DND-41 (cell line): ENCODE measurements at regions not wholly inside any gene's neighbourhood (a gene's known extent, or its start where the extent isn't known, plus 50 kb on each side); places are given as distances from the start of the nearest gene placed in this dataset.

Source experiments
- ATAC-seq: fragments of 200-7000 bp; cut with Tn5 transposase; 3 replicates; pipeline ENCODE4 v1.9.1; 2021; ENCODE audit warnings: low read depth; ENCODE audit not compliant: insufficient read depth
- DNase-seq: peaks from one replicate; pipeline ENCODE4 v3.0.0-alpha.2; 2020
- H2AFZ ChIP-seq: 2 replicates; pipeline ENCODE4 v1.6.0; 2012; ENCODE audit warnings: low read depth, low read length
- H3K27ac ChIP-seq: 2 replicates; pipeline ENCODE4 v1.5.1; 2012; ENCODE audit warnings: low read length, inconsistent platforms
- H3K27me3 ChIP-seq: fragments of 200-600 bp; sonication (generic); 2 replicates; pipeline ENCODE4 v1.6.0; 2012; ENCODE audit warnings: low read length, mild to moderate bottlenecking, inconsistent platforms; ENCODE audit not compliant: insufficient read depth, poor library complexity
- H3K36me3 ChIP-seq: 2 replicates; pipeline ENCODE4 v1.5.1; 2012; ENCODE audit warnings: low read length, inconsistent platforms; ENCODE audit not compliant: insufficient read depth
- H3K4me1 ChIP-seq: 2 replicates; pipeline ENCODE4 v1.5.1; 2012; ENCODE audit warnings: mild to moderate bottlenecking, low read length; ENCODE audit not compliant: insufficient read depth
- H3K4me2 ChIP-seq: 2 replicates; pipeline ENCODE4 v1.6.0; 2012; ENCODE audit warnings: mild to moderate bottlenecking, moderate library complexity, low read length, inconsistent platforms; ENCODE audit not compliant: insufficient read depth
- H3K4me3 ChIP-seq, 2 experiments: fragments of 200-600 bp in 1 of 2; shearing (Covaris generic) in 1 of 2; 2 replicates each; pipeline ENCODE4 v1.5.1; 2012 to 2016; ENCODE audit warnings: inconsistent platforms in 2 of 2, low read length in 2 of 2, mild to moderate bottlenecking in 2 of 2, low read depth in 1 of 2, moderate library complexity in 1 of 2
- H3K79me2 ChIP-seq: 2 replicates; pipeline ENCODE4 v1.6.0; 2012; ENCODE audit warnings: low read length, inconsistent platforms; ENCODE audit not compliant: insufficient read depth
- H3K9ac ChIP-seq: 2 replicates; pipeline ENCODE4 v1.6.0; 2012; ENCODE audit warnings: low read depth, mild to moderate bottlenecking, inconsistent platforms, low read length, moderate library complexity
- H3K9me3 ChIP-seq: 2 replicates; pipeline ENCODE4 v1.5.1; 2012; ENCODE audit warnings: low read length, moderate library complexity, mild to moderate bottlenecking, inconsistent platforms; ENCODE audit not compliant: insufficient read depth, severe bottlenecking
- H4K20me1 ChIP-seq: 2 replicates; pipeline ENCODE4 v1.6.0; 2012; ENCODE audit warnings: low read length; ENCODE audit not compliant: insufficient read depth
- EZH2 ChIP-seq: IDR thresholded peaks from 3 replicates; pipeline ENCODE4 v1.6.1; 2012; ENCODE audit warnings: borderline replicate concordance, low read depth, mild to moderate bottlenecking, moderate library complexity, low read length, inconsistent platforms; ENCODE audit not compliant: severe bottlenecking
- TF ChIP-seq, protein P1 (sequence below): IDR thresholded peaks from 2 replicates; pipeline ENCODE4 v1.5.1; 2012; ENCODE audit warnings: borderline replicate concordance, low read length, moderate library complexity, mild to moderate bottlenecking; ENCODE audit not compliant: poor library complexity, severe bottlenecking; ENCODE audit errors: extremely low read depth

GRCh38 chr3:74066456-74066855, 441.7 kb upstream of the PDZRN3 start:
- Histone ChIP-seq H3K27me3 (no peaks in the 10 kb centered on the region), H3K9me3 (no peaks in the 10 kb centered on the region), H3K9ac (no peak overlapping the region), H3K4me1 (no peaks in the 10 kb centered on the region), H4K20me1 (no peaks in the 10 kb centered on the region), H2AFZ (no peak overlapping the region), H3K27ac (no peak overlapping the region), H3K4me2 (no peak overlapping the region), H3K79me2 (no peaks in the 10 kb centered on the region), H3K36me3 (no peaks in the 10 kb centered on the region), H3K4me3 (no peak overlapping the region)
- ATAC-seq: no peak
- no peak for DNase-seq
- TF ChIP-seq, protein P1, sequence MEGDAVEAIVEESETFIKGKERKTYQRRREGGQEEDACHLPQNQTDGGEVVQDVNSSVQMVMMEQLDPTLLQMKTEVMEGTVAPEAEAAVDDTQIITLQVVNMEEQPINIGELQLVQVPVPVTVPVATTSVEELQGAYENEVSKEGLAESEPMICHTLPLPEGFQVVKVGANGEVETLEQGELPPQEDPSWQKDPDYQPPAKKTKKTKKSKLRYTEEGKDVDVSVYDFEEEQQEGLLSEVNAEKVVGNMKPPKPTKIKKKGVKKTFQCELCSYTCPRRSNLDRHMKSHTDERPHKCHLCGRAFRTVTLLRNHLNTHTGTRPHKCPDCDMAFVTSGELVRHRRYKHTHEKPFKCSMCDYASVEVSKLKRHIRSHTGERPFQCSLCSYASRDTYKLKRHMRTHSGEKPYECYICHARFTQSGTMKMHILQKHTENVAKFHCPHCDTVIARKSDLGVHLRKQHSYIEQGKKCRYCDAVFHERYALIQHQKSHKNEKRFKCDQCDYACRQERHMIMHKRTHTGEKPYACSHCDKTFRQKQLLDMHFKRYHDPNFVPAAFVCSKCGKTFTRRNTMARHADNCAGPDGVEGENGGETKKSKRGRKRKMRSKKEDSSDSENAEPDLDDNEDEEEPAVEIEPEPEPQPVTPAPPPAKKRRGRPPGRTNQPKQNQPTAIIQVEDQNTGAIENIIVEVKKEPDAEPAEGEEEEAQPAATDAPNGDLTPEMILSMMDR: no peak
- no peak for TF ChIP-seq EZH2

GRCh38 chr3:74059923-74060600, 435.3 kb upstream of the PDZRN3 start:
- no peak overlapping the region for H3K9ac ChIP-seq
- no peaks in the 10 kb centered on the region for H3K79me2 ChIP-seq
- no peak overlapping the region for H3K4me2 ChIP-seq
- TF ChIP-seq EZH2: no peak
- TF ChIP-seq, protein P1: no peak
- ATAC-seq (no peak), DNase-seq (no peak)
- no peaks in the 10 kb centered on the region for H3K36me3 ChIP-seq
- H2AFZ ChIP-seq: no peak overlapping the region
- H3K27me3 ChIP-seq: no peaks in the 10 kb centered on the region
- H3K4me1 ChIP-seq: no peaks in the 10 kb centered on the region
- H3K27ac ChIP-seq: no peak overlapping the region
- no peaks in the 10 kb centered on the region for H4K20me1 ChIP-seq
- H3K9me3 ChIP-seq: no peaks in the 10 kb centered on the region
- H3K4me3 ChIP-seq: no peak overlapping the region

GRCh38 chr3:74059301-74059922, 434.7 kb upstream of the PDZRN3 start:
- H3K36me3 ChIP-seq: no peaks in the 10 kb centered on the region
- TF ChIP-seq, protein P1: no peak
- no peak for TF ChIP-seq EZH2
- H3K9ac ChIP-seq: no peak overlapping the region
- H3K9me3 ChIP-seq: no peaks in the 10 kb centered on the region
- no peaks in the 10 kb centered on the region for H3K79me2 ChIP-seq
- DNase-seq (no peak), ATAC-seq (no peak)
- no peaks in the 10 kb centered on the region for H4K20me1 ChIP-seq
- H3K4me1 ChIP-seq: no peaks in the 10 kb centered on the region
- no peak overlapping the region for H2AFZ ChIP-seq
- no peaks in the 10 kb centered on the region for H3K27me3 ChIP-seq
- no peak overlapping the region for H3K4me2 ChIP-seq
- no peak overlapping the region for H3K27ac ChIP-seq
- no peak overlapping the region for H3K4me3 ChIP-seq
